Karpas-422 (cell line): ENCODE measurements at regions not wholly inside any gene's neighbourhood (a gene's known extent, or its start where the extent isn't known, plus 50 kb on each side); places are given as distances from the start of the nearest gene placed in this dataset.

ENCODE experiments used
- DNase-seq: peaks from one replicate; pipeline ENCODE4 v3.0.0-alpha.2; 2015
- H2AFZ ChIP-seq: fragments of 200-600 bp; sonication (generic); 2 replicates; pipeline ENCODE4 v1.6.1; 2014; ENCODE audit warnings: antibody characterized with exemption, low read length, mixed read lengths
- H3K27ac ChIP-seq: fragments of 200-600 bp; sonication (generic); 2 replicates; pipeline ENCODE4 v1.5.1; 2014; ENCODE audit warnings: mild to moderate bottlenecking, low read length, moderate library complexity
- H3K27me3 ChIP-seq: fragments of 200-600 bp; sonication (generic); 2 replicates; pipeline ENCODE4 v1.6.1; 2014; ENCODE audit warnings: low read length, mixed read lengths
- H3K36me3 ChIP-seq: fragments of 200-600 bp; sonication (generic); 2 replicates; pipeline ENCODE4 v1.6.1; 2014; ENCODE audit warnings: low read length, mixed read lengths; ENCODE audit not compliant: insufficient read depth
- H3K4me1 ChIP-seq: fragments of 200-600 bp; sonication (generic); 2 replicates; pipeline ENCODE4 v1.6.1; 2014; ENCODE audit warnings: mild to moderate bottlenecking, low read length, mixed read lengths
- H3K4me2 ChIP-seq: fragments of 200-600 bp; sonication (generic); 2 replicates; pipeline ENCODE4 v1.6.1; 2014; ENCODE audit warnings: low read length, low read depth, mild to moderate bottlenecking; ENCODE audit not compliant: poor library complexity, severe bottlenecking
- H3K4me3 ChIP-seq: fragments of 200-600 bp; sonication (generic); 2 replicates; pipeline ENCODE4 v1.5.1; 2014; ENCODE audit warnings: mild to moderate bottlenecking, antibody characterized with exemption, low read length, mixed read lengths
- H3K79me2 ChIP-seq: fragments of 200-600 bp; sonication (generic); 2 replicates; pipeline ENCODE4 v1.6.1; 2014; ENCODE audit warnings: mild to moderate bottlenecking, low read length, mixed read lengths
- H3K9ac ChIP-seq: fragments of 200-600 bp; sonication (generic); 2 replicates; pipeline ENCODE4 v1.6.0; 2014; ENCODE audit warnings: low read length
- H3K9me2 ChIP-seq: fragments of 200-600 bp; sonication (generic), shearing (Covaris generic); replicated peaks from 2 replicates; pipeline ENCODE4 v1.6.0; 2014; ENCODE audit warnings: mild to moderate bottlenecking, low read length, moderate library complexity; ENCODE audit not compliant: insufficient read depth
- H3K9me3 ChIP-seq: fragments of 300-700, 200-600 bp; sonication (generic); 2 replicates; pipeline ENCODE4 v1.6.1; 2014; ENCODE audit warnings: low read length, mixed read lengths
- H4K20me1 ChIP-seq: fragments of 200-600 bp; sonication (generic); 2 replicates; pipeline ENCODE4 v1.6.1; 2014; ENCODE audit warnings: mild to moderate bottlenecking, antibody characterized with exemption, low read length, low read depth; ENCODE audit not compliant: insufficient read depth

GRCh38 chr18:24553571-24554285 lies 93.3 kb downstream of the HRH4 start:
- Histone ChIP-seq H3K4me3 (no peak overlapping the region), H2AFZ (no peak overlapping the region), H3K9me2 (no peaks in the 10 kb centered on the region), H3K27ac (no peak overlapping the region), H3K27me3 (no peaks in the 10 kb centered on the region), H4K20me1 (no peaks in the 10 kb centered on the region), H3K4me2 (no peak overlapping the region), H3K36me3 (no peaks in the 10 kb centered on the region), H3K79me2 (no peaks in the 10 kb centered on the region), H3K4me1 (no peaks in the 10 kb centered on the region), H3K9ac (no peak overlapping the region), H3K9me3 (no peaks in the 10 kb centered on the region)
- DNase-seq, result no peak

- Histone ChIP-seq H3K9me2 (no peaks in the 10 kb centered on the region), H2AFZ (no peak overlapping the region), H3K4me3 (no peak overlapping the region), H4K20me1 (no peaks in the 10 kb centered on the region), H3K79me2 (no peaks in the 10 kb centered on the region), H3K4me2 (no peak overlapping the region), H3K27me3 (no peaks in the 10 kb centered on the region), H3K4me1 (no peaks in the 10 kb centered on the region), H3K27ac (no peak overlapping the region), H3K36me3 (no peaks in the 10 kb centered on the region), H3K9me3 (no peaks in the 10 kb centered on the region), H3K9ac (no peak overlapping the region)
- no peak for DNase-seq
Observed at GRCh38 chr18:24558403-24558802, 98.0 kb downstream of the HRH4 start.

- H3K4me2 ChIP-seq, result no peak overlapping the region
- H3K9me2 ChIP-seq, result no peaks in the 10 kb centered on the region
- H3K4me3 ChIP-seq, result no peak overlapping the region
- H3K4me1 ChIP-seq, result no peaks in the 10 kb centered on the region
- no peak overlapping the region for H3K27ac ChIP-seq
- no peaks in the 10 kb centered on the region for H4K20me1 ChIP-seq
- no peaks in the 10 kb centered on the region for H3K79me2 ChIP-seq
- no peaks in the 10 kb centered on the region for H3K36me3 ChIP-seq
- no peak overlapping the region for H2AFZ ChIP-seq
- H3K27me3 ChIP-seq, result no peaks in the 10 kb centered on the region
- H3K9ac ChIP-seq, result no peak overlapping the region
- H3K9me3 ChIP-seq, result no peaks in the 10 kb centered on the region
- DNase-seq, result no peak
Observed at GRCh38 chr18:24559526-24559925, 99.1 kb downstream of the HRH4 start.

DNA sequence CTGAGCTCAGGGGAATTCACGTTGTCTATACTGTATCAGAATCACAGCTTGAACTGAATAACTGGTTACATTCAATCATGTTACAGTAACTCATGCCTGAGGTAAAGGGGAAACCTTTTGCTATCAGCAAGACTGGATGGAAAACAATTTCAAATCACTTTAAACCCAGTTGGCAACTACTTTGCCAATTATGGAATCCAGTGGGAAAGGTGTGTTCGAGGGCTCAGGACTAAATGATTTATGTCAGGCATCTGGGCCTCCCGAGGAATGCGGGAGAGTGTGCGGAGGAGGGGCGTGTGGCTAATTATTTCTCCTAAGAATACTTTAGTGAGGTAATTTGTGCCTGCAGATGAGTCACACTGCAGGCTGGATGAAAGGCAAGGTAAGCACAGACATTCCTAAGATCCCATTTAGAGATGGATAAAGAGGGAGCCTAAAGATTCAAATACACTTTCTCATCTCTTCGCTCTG lies 100.1 kb downstream of the HRH4 start:
- Histone ChIP-seq H3K9me2 (no peaks in the 10 kb centered on the region), H3K4me2 (no peak overlapping the region), H2AFZ (no peak overlapping the region), H3K27ac (no peak overlapping the region), H3K9ac (no peak overlapping the region), H3K9me3 (no peaks in the 10 kb centered on the region), H3K4me1 (no peaks in the 10 kb centered on the region), H3K36me3 (no peaks in the 10 kb centered on the region), H4K20me1 (no peaks in the 10 kb centered on the region), H3K4me3 (no peak overlapping the region), H3K27me3 (no peaks in the 10 kb centered on the region), H3K79me2 (no peaks in the 10 kb centered on the region)
- DNase-seq, result no peak

DNA sequence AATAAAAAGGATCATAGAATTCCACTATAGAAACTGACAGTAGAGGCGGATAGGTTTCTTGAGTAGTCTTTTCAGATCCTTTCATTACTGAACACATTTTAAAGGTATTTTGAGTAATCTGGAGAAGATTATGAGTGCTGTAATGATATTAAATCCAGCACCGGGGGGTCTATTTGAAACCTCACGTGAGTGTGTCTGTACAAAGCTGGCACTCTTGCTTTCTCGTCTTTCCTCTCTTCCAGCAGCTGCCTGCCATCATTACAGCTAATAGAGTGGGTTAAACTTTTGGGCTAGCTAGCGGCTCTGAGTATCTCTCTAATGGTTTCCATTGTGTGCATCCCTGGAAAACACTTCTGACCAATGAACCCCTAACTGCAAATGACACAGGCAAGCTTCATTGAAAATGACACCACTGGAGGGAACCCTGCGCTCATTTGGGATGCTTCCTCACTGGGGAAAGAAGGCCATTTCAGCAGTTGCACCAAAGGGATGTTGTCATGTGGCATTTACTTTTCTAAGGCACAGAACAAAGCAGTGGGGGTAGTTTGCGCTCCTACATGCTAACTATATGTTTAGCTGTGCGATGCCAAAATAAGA lies 101.0 kb downstream of the HRH4 start:
- H2AFZ ChIP-seq, result no peak overlapping the region
- H3K9me2 ChIP-seq, result no peaks in the 10 kb centered on the region
- no peak overlapping the region for H3K9ac ChIP-seq
- H3K79me2 ChIP-seq, result no peaks in the 10 kb centered on the region
- no peak overlapping the region for H3K4me3 ChIP-seq
- H4K20me1 ChIP-seq, result no peaks in the 10 kb centered on the region
- no peak for DNase-seq
- no peaks in the 10 kb centered on the region for H3K36me3 ChIP-seq
- no peaks in the 10 kb centered on the region for H3K9me3 ChIP-seq
- no peak overlapping the region for H3K27ac ChIP-seq
- H3K4me1 ChIP-seq, result no peaks in the 10 kb centered on the region
- no peaks in the 10 kb centered on the region for H3K27me3 ChIP-seq
- H3K4me2 ChIP-seq, result no peak overlapping the region

GRCh38 chr18:24567199-24567598 lies 106.8 kb downstream of the HRH4 start:
- no peaks in the 10 kb centered on the region for H3K9me3 ChIP-seq
- no peaks in the 10 kb centered on the region for H3K4me1 ChIP-seq
- H4K20me1 ChIP-seq, result no peaks in the 10 kb centered on the region
- DNase-seq, result no peak
- no peak overlapping the region for H2AFZ ChIP-seq
- no peak overlapping the region for H3K4me3 ChIP-seq
- H3K4me2 ChIP-seq, result no peak overlapping the region
- H3K9me2 ChIP-seq, result no peaks in the 10 kb centered on the region
- no peak overlapping the region for H3K9ac ChIP-seq
- H3K36me3 ChIP-seq, result no peaks in the 10 kb centered on the region
- H3K27me3 ChIP-seq, result no peaks in the 10 kb centered on the region
- no peaks in the 10 kb centered on the region for H3K79me2 ChIP-seq
- no peak overlapping the region for H3K27ac ChIP-seq

DNA sequence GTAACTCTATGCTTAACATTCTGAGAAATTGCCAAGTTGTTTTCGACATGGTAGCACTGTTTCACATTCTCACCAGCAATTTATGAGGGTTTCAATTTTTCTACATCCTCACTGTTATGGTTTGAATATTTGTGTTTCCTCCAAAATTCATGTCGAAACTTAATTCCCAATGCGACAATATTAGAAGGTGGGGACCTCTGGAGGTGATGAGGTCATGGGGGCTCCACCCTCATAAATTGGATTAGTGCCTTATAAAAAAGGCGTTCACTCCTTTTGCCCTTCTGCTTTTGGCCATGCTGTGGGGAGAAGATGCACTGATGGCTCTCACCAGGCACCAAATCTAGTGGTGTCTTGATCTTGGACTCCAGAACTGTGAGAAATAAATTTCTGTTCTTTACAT lies 110.3 kb downstream of the HRH4 start:
- Histone ChIP-seq H3K9me3 (no peaks in the 10 kb centered on the region; the same call in 1 of the 2 replicates), H3K27me3 (no peaks in the 10 kb centered on the region), H3K9ac (no peak overlapping the region), H3K4me1 (no peaks in the 10 kb centered on the region), H3K4me2 (no peak overlapping the region), H3K9me2 (no peaks in the 10 kb centered on the region), H4K20me1 (no peaks in the 10 kb centered on the region), H3K79me2 (no peaks in the 10 kb centered on the region), H2AFZ (no peak overlapping the region), H3K4me3 (no peak overlapping the region), H3K27ac (no peak overlapping the region), H3K36me3 (no peaks in the 10 kb centered on the region)
- no peak for DNase-seq

DNA sequence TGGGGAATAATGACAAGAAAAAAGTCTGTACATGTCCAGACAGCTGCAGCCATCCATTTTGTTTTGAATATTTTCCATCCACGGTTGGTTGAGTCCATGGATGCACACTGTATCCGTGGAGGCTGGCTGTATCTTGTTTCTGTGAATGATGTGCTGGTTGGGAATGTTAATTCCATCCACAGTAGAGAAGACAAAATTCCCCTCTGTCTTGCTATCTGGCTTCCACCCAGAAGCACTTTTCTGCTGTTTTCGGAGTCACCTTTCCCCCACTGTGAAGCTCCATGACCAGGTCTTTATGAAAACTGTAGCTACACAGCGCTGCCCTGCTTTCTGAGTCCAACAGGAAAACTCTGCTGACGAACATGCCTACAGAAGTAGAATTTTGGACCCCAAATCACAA lies 122.3 kb downstream of the HRH4 start:
- H2AFZ ChIP-seq, result no peak overlapping the region
- H4K20me1 ChIP-seq, result no peaks in the 10 kb centered on the region
- no peaks in the 10 kb centered on the region for H3K36me3 ChIP-seq
- no peaks in the 10 kb centered on the region for H3K4me1 ChIP-seq
- H3K27ac ChIP-seq, result no peak overlapping the region
- no peak overlapping the region for H3K9ac ChIP-seq
- no peaks in the 10 kb centered on the region for H3K9me3 ChIP-seq
- no peak overlapping the region for H3K4me3 ChIP-seq
- no peak overlapping the region for H3K4me2 ChIP-seq
- no peaks in the 10 kb centered on the region for H3K9me2 ChIP-seq
- no peak for DNase-seq
- no peaks in the 10 kb centered on the region for H3K79me2 ChIP-seq
- H3K27me3 ChIP-seq, result no peaks in the 10 kb centered on the region
